Spleen (tissue), 7 donors: ENCODE measurements at regions not wholly inside any gene's neighbourhood (a gene's known extent, or its start where the extent isn't known, plus 50 kb on each side); places are given as distances from the start of the nearest gene placed in this dataset.

Source experiments
- CTCF ChIP-seq, 11 experiments: fragments of 200-600 bp in 7 of 11; fragments of 450-650 bp in 4 of 11; sonication (generic) in 4 of 11; IDR thresholded peaks in 8 of 11; conservative IDR thresholded peaks in 3 of 11; 1 replicate in 7 of 11; 2 replicates in 4 of 11; pipeline versions ENCODE4 v1.4.0 to v1.8.0; 2016 to 2021; ENCODE audit warnings: antibody characterized with exemption in 11 of 11, inconsistent platforms in 4 of 11, mild to moderate bottlenecking in 1 of 11
- POLR2AphosphoS5 ChIP-seq, 3 donors: sonication (generic); formaldehyde crosslinking; IDR thresholded peaks; one replicate each; pipeline ENCODE4 v1.5.1; 2017; ENCODE audit warnings: antibody characterized with exemption in 3 of 3
- donor health status: DM: no; HTN: no; CAD: no; lungs with moderate emphysema.
- donor health status: DM: no; HTN: no; CAD: no.
- donor health status: DM: no; HTN: no; CAD: no.

DNA sequence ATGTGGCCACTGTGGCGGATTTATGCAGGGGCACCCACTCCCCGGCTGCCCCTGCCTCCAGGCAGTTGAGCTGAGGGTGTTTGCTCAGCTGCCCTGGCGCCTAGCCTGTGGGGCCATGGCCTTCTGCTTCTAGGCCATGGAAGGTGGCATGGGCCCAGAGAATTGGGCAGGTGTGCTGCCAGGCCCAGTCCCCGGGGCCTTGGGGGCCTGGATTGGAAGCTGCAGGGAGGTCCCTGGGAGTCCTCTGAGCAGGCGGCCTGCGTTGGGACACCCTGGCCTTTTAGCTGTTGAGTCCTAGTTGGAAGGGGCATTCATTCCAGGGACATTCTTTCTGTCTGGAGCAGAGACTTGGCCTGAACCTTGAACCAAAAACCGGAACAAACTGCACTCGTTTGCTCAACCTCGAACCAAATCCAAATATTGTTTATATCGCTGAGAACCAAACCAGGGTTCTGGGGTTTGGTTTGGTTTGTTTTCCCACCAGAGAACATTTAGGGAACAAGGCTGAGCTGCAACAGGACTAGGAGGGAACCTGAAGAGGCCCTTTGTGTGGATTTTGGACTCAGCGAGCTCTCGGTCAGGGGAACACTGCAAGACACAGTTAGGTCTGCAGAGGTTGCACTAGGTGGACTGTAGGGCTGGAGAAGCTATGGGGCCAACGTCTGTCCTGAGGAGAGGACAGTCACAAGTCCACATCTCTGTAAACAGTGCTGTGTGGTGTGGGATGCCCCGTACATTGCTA is 116.8 kb downstream of the BOD1 start:
- no peak for TF ChIP-seq POLR2AphosphoS5 (IDR thresholded peaks at IDR 0.05)
- TF ChIP-seq CTCF (IDR thresholded peaks at IDR 0.05 in 8 of 11, conservative IDR thresholded peaks at IDR 0.05 in 3 of 11): no peak
